OCI-LY7 (cell line): ENCODE measurements at regions not wholly inside any gene's neighbourhood (a gene's known extent, or its start where the extent isn't known, plus 50 kb on each side); places are given as distances from the start of the nearest gene placed in this dataset.
A peak's percentile ranks its signal among the peaks of the same experiment; 100 is the strongest.

Experiments
- BruUV-seq: library from RNA; stranded (reverse); fragments of 400-500 nt; replicated peaks from 2 replicates; lab custom pipeline; 2021; lab: Mats Ljungman, UMichigan
- CTCF ChIA-PET: fragments of 300-600 bp; sonication (Branson Sonifier 250); formaldehyde crosslinking; loops from one replicate; lab custom pipeline; 2022; ENCODE audit warnings: antibody characterized with exemption; ENCODE audit not compliant: unreplicated experiment; lab: Charles Lee
- POLR2A ChIA-PET: fragments of 300-600 bp; sonication (Branson Sonifier 250); formaldehyde crosslinking; loops from one replicate; lab custom pipeline; 2022; ENCODE audit warnings: antibody characterized with exemption; lab: Charles Lee
- DNase-seq: peaks from one replicate; pipeline ENCODE4 v3.0.0-alpha.2; 2015; ENCODE audit warnings: low spot score
- H2AFZ ChIP-seq: fragments of 200-600 bp; sonication (generic), shearing (Covaris generic); 2 replicates; pipeline ENCODE4 v1.6.1; 2014; ENCODE audit warnings: mild to moderate bottlenecking, antibody characterized with exemption, low read length, moderate library complexity
- H3K27ac ChIP-seq: fragments of 200-600 bp; sonication (generic); 2 replicates; pipeline ENCODE4 v1.5.1; 2014; ENCODE audit warnings: mixed run types, low read depth, mild to moderate bottlenecking, moderate library complexity, low read length, inconsistent platforms; ENCODE audit not compliant: poor library complexity, severe bottlenecking
- H3K36me3 ChIP-seq: fragments of 200-600 bp; sonication (generic); 2 replicates; pipeline ENCODE4 v1.6.1; 2014; ENCODE audit warnings: mild to moderate bottlenecking, antibody characterized with exemption, low read length, moderate library complexity, mixed read lengths; ENCODE audit not compliant: insufficient read depth
- H3K4me1 ChIP-seq: fragments of 200-600 bp; sonication (generic); 2 replicates; pipeline ENCODE4 v1.5.1; 2014; ENCODE audit warnings: mild to moderate bottlenecking, low read length; ENCODE audit not compliant: insufficient read depth, poor library complexity, severe bottlenecking
- H3K4me2 ChIP-seq: fragments of 200-600 bp; sonication (generic); 2 replicates; pipeline ENCODE4 v1.6.1; 2014; ENCODE audit warnings: mild to moderate bottlenecking, low read length
- H3K4me3 ChIP-seq: fragments of 200-600 bp; sonication (generic); 2 replicates; pipeline ENCODE4 v1.5.1; 2014; ENCODE audit warnings: mild to moderate bottlenecking, low read depth, low read length; ENCODE audit not compliant: poor library complexity, severe bottlenecking
- H3K79me2 ChIP-seq: fragments of 200-600 bp; sonication (generic); 2 replicates; pipeline ENCODE4 v1.6.1; 2016; ENCODE audit warnings: low read depth, mild to moderate bottlenecking, low read length, moderate library complexity, mixed read lengths; ENCODE audit not compliant: insufficient read depth
- H3K9me2 ChIP-seq: fragments of 200-600 bp; sonication (generic); 2 replicates; pipeline ENCODE4 v1.6.1; 2016; ENCODE audit warnings: mild to moderate bottlenecking, low read length, mixed read lengths; ENCODE audit not compliant: insufficient read depth
- H3K9me3 ChIP-seq: fragments of 200-600 bp; sonication (generic); 2 replicates; pipeline ENCODE4 v1.6.1; 2014; ENCODE audit warnings: mild to moderate bottlenecking, mixed run types, low read length, mixed read lengths
- H4K20me1 ChIP-seq: fragments of 200-600 bp; sonication (generic); 2 replicates; pipeline ENCODE4 v1.6.1; 2014; ENCODE audit warnings: mild to moderate bottlenecking, antibody characterized with exemption, low read length, moderate library complexity, mixed read lengths; ENCODE audit not compliant: insufficient read depth
- EZH2phosphoT487 ChIP-seq: fragments of 200-600 bp; sonication (generic); IDR thresholded peaks from 2 replicates; pipeline ENCODE4 v1.6.1; 2018; ENCODE audit warnings: low read depth, borderline replicate concordance, mild to moderate bottlenecking, mixed run types, antibody characterized with exemption, low read length, moderate library complexity, mixed read lengths
- intact Hi-C: fragments of 100-400 bp; cut with micrococcal nuclease; formaldehyde crosslinking; loops from one replicate; pipeline ENCODE4 v1.10.0; 2022; ENCODE audit not compliant: unreplicated experiment
- TF ChIP-seq, protein P1 (sequence below): fragments of 200-600 bp; sonication (generic); conservative IDR thresholded peaks from 2 replicates; pipeline ENCODE4 v1.5.1; 2014; ENCODE audit warnings: mild to moderate bottlenecking, antibody characterized with exemption, low read length, moderate library complexity, mixed read lengths

DNA sequence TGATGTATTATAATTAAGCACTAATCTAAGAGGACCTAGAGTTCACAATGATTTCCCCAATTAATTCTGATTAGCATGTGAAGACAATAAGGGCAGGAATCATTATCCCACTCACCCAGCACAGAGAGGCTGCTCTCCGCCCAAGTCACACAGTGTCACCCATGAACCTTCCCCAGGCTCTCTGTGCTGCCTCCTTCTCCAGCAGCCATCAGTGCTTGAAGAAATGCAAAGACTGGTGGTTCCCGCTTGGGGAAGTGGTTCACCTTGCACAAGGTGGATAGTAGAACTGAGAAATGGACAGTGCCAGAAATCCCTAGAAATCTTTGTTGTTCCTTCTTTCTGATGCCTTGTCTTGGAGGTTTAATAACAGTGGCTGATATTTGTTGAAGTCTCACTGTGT lies 401.3 kb downstream of the QKI start:
- Histone ChIP-seq H4K20me1 (no peaks in the 10 kb centered on the region), H3K36me3 (no peaks in the 10 kb centered on the region), H3K27ac (no peak overlapping the region), H2AFZ (no peak overlapping the region), H3K4me1 (peaks cover 19% of the 10 kb centered on the region), H3K9me2 (no peaks in the 10 kb centered on the region), H3K4me3 (no peak overlapping the region), H3K79me2 (no peaks in the 10 kb centered on the region), H3K9me3 (no peaks in the 10 kb centered on the region), H3K4me2 (no peak overlapping the region)
- ChIA-PET CTCF (no interaction called here), POLR2A (no interaction called here)
- no peak for TF ChIP-seq EZH2phosphoT487
- TF ChIP-seq, protein P1, sequence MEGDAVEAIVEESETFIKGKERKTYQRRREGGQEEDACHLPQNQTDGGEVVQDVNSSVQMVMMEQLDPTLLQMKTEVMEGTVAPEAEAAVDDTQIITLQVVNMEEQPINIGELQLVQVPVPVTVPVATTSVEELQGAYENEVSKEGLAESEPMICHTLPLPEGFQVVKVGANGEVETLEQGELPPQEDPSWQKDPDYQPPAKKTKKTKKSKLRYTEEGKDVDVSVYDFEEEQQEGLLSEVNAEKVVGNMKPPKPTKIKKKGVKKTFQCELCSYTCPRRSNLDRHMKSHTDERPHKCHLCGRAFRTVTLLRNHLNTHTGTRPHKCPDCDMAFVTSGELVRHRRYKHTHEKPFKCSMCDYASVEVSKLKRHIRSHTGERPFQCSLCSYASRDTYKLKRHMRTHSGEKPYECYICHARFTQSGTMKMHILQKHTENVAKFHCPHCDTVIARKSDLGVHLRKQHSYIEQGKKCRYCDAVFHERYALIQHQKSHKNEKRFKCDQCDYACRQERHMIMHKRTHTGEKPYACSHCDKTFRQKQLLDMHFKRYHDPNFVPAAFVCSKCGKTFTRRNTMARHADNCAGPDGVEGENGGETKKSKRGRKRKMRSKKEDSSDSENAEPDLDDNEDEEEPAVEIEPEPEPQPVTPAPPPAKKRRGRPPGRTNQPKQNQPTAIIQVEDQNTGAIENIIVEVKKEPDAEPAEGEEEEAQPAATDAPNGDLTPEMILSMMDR = no peak
- DNase-seq = no peak
- no TSS peak for BruUV-seq
- intact Hi-C loops = loop anchor here (2.0 kb wide), 2 partner anchors 99 to 107 kb away; no protein-coding TSS in a partner anchor

DNA sequence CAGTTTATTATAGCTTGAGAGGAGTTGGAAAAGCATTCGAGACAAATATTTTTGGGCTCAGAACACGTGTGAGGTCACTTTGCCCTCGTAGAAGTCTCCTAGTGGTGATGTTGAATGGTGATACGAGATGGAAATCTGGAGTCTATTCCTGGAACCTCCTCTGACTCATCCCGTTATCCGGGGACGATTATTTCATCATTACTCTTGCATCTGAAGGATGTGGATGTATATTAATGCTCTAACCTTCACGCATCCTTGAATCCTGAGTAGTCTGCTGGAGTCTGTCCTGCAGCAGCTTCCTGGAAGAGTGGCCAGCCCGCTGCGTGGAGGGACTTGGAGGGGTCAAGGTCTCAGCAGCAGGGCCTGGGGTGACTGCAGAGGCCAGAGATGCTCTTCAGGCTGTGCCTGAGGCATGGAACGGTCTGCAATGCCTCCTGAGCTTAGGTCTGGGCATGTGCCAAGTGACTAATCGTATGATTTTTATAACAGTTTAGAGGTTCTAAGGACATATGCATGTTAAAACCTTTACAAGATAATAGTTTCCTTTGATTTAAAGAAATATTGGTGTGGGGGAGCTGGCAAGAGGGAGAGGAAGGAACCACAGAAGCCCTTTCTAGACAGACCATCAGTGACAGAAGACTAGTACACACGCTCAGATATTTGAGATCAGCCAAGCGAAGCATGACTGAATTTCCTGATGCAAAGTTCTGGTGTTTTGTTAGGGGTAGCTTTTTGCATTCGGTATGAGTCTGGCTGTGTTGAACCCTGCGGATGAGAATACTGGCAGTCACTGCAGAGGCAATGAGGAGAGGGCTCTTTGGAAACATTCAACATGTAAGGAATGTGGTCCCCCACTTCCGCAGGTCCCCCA lies 400.2 kb downstream of the QKI start:
- H4K20me1 ChIP-seq = no peaks in the 10 kb centered on the region
- no peak overlapping the region for H3K4me3 ChIP-seq
- no peaks in the 10 kb centered on the region for H3K9me3 ChIP-seq
- intact Hi-C loops = loop anchor here (2.0 kb wide), 2 partner anchors 98 to 106 kb away; no protein-coding TSS in a partner anchor
- H3K4me2 ChIP-seq = peak overlapping the region; percentile 59
- H3K36me3 ChIP-seq = no peaks in the 10 kb centered on the region
- H3K4me1 ChIP-seq = peaks cover 19% of the 10 kb centered on the region
- BruUV-seq = no TSS peak
- ChIA-PET POLR2A (interaction anchor here (0.6 to 1.4 kb wide), 5 partner anchors 10 to 643 kb away, joined by 3 to 4 read pairs (median 3); no protein-coding TSS in a partner anchor), CTCF (no interaction called here)
- H3K9me2 ChIP-seq = no peaks in the 10 kb centered on the region
- TF ChIP-seq, protein P1 = no peak
- TF ChIP-seq EZH2phosphoT487 = no peak
- peak; percentile 67 for DNase-seq
- no peak overlapping the region for H3K27ac ChIP-seq
- H3K79me2 ChIP-seq = no peaks in the 10 kb centered on the region
- no peak overlapping the region for H2AFZ ChIP-seq
